GM19351 (cell line): ENCODE measurements at regions not wholly inside any gene's neighbourhood (a gene's known extent, or its start where the extent isn't known, plus 50 kb on each side); places are given as distances from the start of the nearest gene placed in this dataset.
"Not testable (repeated sequence)": the region's sequence is repeated elsewhere in the genome, so short reads cannot be mapped to it uniquely, and the experiment has no call there.

Source experiments
- ATAC-seq: cut with Tn5 transposase; IDR thresholded peaks from one replicate; pipeline ENCODE4 v1.9.1; 2021; ENCODE audit warnings: mild to moderate bottlenecking, moderate library complexity; ENCODE audit not compliant: unreplicated experiment

DNA sequence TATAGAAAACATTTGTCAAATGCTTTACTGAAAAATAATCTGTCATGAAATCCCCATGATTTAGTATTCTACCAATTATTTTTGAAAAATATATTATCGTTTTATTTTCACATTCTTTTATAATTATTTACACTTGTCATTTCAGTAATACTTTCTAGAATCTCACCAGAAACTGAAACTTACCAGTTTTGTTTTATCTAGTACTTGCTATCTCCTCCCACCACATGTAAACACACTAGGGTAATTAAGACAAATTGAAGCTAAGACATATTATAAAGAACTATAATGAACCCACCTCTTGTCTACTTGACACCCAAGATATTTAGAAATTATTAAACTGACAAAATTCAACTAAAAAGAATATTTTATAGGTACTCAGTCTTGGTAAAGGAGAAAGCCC lies 51.5 kb upstream of the GRM3 start:
- peak; percentile 77 for ATAC-seq

DNA sequence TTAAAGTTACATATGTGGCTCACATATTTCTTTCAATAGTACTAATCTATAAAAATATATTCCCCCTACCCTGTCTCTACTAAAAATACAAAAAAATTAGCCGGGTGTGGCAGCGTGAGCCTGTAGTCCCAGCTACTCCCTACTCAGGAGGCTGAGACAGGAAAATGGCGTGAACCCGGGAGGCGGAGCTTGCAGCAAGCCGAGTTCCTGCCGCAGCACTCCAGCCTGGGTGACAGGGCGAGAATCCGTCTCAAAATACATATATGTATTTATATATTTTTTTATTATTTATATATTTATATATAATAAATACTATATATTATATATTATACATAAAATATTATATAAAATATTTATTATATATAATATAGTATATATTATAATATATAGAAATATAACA lies 69.7 kb upstream of the GRM3 start:
- ATAC-seq = no peak

DNA sequence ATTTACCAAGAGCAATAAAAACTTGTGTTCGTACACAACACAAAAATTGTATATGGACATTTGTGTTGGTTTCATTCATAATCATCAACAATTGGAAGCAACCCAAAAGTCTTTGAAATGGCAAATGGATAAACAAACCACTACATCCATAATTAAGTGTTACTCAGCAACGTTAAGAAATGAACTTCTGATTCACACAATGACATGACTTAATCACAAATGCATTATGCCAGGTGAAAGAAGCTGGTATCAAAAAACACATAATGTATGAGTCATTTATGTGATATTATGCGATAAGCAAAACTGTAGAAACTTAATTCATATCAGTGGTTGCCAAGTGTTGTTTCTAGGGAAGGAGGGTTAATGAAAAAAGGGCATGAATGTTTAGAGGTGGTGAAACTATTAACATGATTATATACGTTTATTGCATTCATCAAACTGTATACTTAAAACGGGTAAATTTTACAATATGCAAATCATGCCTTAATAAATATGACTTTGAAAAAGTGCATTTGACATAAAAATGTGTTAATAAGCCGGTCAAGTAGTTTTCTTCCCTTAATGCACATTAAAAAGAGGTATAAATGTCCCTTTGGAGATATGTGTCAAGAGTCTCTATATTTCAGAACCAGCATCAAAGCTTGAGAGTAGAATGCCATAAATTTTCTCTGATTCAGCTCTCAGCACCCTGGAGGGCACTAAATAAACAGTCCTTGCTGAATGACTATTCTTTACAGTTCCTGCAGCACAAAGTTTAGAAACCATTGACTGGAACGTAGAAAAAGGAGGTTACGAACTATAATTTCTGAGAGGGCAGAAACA lies 84.8 kb upstream of the GRM3 start:
- no peak for ATAC-seq

DNA sequence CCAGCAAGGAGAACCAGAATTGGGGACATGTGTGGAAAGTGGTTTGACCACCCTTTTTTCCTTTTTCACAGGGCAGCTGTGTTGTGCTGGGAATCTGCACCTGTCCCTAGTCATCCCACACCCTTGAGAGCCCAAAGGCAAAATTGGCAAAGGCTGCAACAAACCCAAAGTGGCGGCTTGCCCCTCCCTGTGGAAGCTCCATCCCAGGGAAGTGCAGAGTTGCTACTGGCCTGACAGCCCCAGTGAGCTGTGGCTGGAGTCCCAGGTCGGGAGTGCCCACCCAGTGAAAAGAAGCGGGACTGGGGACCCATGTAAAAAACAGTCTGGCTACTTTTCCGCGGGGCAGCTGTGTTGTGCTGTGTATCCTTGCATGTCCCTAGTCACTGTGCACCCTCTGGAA lies 109.1 kb upstream of the GRM3 start:
- no peak for ATAC-seq

DNA sequence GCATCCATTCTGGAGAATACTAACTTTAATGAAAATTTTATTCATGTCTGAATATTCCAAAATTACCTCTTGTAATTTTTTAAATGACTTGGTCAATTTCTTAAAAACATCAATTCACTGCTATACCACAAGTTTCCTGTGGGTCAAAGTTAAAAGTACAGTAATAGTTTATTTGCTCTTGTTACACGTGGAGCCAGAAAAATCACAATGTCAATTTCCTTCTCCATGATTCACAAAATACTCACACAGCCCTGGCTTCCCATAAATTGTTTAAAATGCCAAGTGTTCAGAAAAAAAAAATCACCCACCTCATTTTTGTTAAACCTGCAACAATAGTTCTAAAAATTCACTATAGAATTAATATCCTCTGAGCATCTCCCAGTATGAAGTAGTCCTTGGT lies 139.5 kb upstream of the GRM3 start:
- no peak for ATAC-seq

DNA sequence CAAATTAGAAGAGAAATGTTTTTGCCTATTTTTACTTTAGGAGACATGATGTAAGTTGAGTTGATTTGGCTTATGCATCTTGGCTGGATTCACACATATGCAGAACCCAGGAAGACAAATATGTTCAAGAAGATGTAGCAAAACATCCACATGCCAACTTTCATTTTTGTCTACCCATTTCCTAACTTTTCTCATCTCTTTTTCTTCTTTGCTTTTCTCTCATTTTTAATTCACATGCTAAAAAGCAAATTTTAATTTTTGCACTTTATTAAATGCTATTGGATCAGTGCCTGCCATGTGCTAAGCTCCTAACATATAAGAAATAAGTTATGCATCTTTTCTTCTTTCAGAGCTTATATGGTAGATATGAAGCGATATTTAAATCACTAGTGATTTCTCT lies 143.7 kb upstream of the GRM3 start:
- no peak for ATAC-seq

DNA sequence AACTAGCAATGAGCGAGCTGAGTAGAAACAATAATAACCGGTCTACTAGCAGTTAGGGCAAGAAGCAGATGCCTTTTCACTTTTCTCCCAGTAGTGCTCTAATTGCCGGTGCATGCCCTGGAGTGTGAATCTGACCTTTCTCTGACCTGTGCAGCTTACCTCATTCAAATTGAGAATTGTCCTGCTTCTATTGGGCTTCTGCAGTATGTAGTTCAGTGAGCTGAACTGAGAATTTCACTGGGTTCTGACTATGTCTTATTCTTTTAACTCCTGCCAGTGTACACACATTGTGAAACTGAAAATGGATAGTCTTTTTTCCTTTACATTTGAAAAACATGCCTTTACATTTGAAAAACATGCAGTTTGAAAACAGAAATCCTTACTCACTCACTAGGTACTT lies 157.9 kb upstream of the GRM3 start:
- ATAC-seq = peak; percentile 66

DNA sequence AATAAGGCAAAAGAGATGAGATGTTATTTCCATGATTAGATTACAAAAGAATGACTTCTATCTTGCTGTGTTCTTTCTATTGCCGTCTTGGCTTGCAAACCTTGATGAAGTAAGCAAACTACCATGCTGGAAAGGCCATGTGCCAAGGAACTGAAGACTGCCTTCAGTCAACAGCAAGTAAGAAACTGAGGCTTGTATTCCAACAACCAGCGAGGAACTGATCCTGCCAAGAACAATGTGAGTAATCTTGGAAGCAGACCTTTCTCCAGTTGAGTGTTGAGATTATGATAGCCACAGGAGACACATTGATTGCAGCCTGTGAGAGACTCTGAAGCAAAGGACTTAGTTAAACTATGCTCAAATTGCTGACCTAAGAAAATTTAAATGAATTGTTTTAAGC lies 164.6 kb upstream of the GRM3 start:
- no peak for ATAC-seq

DNA sequence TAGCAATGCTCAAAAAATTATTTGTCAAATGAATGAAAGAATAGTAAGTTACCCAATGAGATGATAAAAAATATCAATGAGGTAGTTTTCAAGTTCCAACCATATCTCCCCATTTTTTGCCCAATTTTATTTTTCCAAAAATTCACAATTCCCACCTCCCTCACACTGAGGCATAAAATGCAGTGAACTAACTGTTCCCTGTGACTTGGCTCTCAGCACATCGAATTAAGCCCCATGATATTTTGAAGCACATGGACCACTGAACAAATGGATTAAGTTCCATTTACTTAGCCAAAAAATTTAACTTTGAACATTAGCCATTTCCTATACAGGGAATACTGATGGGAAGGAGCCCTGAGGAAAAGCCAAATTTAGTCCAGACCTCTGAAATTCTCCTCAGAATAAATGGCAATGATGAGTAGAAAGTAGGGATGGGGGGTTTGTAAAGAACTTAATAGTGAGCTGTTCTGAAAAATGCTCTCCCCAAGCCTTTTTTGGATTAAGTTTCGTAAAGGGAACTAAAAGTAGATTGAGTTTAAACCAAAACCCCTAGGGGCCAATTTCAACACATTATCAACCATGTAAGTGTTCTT lies 166.3 kb upstream of the GRM3 start:
- ATAC-seq = no peak

DNA sequence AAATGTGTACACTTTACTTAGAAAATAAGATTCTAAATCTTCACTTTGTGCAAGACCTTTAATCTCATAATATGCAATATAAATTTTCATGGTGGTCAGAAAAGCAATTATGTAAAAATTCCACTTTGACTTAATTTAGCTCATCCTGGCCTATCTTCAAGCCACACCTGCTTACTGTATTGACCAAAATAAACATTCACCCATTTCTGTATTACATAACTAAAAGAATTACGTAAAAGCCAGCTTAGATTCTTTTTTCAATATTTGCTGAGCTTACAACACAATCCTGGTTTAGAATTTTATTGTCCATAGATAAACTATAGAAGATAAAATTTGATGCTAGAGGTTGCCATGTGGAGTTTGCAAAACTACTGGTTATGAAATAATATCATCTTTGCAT lies 172.9 kb upstream of the GRM3 start:
- no peak for ATAC-seq

DNA sequence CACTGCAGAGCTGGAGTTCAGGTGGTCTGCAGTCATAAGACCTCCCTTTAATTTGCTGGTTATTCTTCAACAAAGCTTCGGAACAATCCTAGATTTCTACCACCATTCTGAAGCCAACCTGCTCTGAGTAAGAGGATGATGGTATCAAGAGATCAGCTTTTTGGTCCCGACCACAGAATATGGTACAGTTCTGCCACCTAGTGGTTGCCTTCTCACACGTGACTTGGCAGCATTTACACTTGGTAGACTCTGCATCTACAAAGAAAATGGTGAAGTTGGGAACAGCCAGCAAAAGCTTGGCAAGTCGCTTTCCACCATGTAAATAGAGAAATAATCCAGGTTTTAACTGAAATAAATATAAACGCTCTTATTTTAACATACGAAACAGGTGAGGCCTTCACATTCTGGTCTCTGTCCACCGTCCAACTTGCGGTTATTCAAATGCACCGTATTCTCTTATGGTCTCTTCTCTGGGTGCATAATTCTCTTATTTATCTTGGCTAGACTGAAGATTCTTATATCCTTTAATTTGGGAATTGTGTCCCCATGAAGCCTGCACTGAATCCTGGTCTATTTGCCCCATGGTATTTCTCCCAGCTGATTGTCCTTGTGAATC lies 173.9 kb upstream of the GRM3 start:
- peak; percentile 99 for ATAC-seq

DNA sequence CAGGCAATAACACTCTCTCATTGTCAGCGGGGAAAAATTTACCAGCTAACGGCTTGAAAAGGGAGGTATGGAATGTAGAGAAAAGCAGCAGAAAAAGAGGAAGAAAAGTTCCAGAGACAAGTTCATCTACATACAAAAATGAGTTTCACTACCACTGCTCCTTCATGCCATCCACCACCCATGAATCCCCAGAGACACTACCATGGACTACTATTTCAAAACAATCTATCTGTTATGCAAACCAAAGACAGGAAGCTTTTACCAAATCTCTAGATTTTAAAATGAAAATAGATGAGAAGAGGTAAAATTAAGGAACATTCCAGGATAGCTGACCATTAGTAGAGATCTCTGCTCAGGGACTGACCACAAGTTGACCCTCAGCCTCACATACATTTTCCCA lies 189.0 kb upstream of the GRM3 start:
- ATAC-seq = no peak

DNA sequence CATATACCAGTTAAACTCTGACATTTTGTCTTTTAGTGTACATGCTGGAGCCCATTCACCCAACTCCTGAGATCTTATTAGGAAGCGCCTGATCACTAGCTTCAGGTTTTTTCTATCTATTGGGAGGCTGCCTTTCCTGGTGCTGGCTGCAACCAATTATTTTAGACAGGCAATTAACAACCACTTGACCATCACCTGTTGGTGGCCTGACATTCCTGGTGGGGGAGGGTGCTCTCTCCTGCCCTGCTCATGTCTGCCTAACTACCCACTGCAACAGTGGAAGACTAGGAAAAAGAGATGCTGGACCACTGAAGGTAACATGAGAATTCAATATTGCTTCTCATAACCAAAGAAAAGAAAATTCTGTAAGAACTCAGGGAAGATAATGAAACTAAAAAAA lies 190.3 kb upstream of the GRM3 start:
- ATAC-seq = no peak

DNA sequence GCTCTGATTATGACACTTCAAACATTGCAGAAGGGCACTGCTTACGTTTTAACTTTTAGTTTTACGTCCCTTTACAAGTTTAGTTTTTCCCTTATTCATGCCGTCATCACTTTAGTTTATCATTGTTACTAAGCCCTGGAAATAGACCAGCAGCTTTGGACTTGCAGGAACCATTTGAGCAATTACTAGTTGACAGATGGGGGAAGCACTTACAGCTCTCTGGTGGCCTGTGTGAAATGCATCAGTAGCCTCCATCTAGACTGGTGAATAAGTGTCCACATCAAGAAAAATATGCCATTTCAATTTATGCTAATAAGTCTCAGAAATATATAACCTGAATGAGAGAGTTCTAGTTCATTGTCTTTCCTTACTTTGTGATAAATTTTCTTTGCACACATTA lies 194.9 kb upstream of the GRM3 start:
- ATAC-seq = no peak

DNA sequence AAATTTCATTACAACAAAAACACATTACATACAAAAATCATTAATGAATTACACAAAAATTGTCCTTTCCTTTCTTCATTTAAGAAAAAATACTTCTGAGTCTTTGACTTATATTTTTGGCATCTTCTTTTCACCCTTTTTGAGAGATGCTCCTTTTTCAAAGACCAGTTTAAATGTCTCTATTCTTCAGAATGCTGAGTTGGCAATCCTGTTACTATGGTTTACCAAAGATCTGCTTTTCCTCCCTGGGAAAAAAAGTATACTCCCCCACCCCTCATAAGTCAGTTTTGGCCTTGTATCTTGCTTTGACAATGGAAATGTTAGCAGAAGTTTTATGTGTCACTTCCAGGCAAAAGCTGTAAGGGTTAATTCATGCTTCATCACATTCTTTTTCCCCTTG lies 198.4 kb upstream of the GRM3 start:
- no peak for ATAC-seq

DNA sequence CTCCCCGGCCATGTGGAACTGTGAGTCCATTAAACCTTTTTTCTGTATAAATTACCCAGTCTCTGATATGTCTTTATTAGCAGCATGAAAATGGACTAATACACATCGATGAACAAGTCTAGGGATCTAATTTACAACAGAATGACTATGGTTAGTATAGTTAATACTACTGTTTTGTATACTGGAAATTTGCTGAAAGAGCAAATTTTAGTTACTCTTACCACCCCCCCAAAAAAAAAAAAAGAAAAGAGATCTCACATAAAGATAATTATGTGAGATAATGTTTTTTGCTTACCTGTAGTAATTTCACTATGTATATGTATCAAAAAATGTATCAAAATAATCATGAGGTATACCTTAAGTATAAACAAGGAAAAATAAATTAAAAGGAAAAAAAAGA lies 199.5 kb upstream of the GRM3 start:
- ATAC-seq = no peak

DNA sequence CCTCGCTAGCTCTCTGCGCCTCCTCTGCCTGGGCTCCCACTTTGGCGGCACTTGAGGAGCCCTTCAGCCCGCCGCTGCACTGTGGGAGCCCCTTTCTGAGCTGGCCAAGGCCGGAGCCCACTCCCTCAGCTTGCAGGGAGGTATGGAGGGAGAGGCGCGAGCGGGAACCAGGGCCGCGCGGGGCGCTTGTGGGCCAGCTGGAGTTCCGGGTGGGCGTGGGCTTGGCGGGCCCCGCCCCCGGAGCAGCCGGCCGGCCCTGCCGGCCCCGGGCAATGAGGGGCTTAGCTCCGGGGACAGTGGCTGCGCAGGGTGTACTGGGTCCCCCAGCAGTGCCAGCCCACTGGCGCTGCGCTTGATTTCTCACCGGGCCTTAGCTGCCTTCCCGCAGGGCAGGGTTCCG lies 203.3 kb upstream of the GRM3 start:
- not testable (repeated sequence) for ATAC-seq

DNA sequence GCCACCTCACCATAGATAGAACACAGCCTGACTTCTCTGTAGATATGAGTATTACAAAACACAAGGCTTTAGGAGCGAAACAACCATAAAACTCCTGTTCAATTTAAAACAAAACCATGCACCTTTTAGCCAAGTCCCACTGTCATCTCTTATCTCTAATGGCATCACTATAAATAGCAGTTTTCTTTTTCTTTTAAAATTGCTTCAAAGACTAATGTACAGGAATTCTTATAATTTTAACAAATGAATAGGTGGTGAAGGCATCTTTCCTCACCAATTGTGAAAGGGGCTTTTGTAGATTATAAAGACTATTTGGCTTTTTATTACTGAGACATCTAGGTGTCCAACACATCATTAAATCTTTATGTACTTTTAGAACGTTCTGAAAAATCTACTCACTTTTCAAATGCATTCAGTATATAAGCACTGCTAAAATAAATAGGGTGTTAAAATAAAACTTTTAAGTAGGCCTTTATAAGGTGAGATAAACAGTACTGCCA lies 205.7 kb upstream of the GRM3 start:
- ATAC-seq = no peak

DNA sequence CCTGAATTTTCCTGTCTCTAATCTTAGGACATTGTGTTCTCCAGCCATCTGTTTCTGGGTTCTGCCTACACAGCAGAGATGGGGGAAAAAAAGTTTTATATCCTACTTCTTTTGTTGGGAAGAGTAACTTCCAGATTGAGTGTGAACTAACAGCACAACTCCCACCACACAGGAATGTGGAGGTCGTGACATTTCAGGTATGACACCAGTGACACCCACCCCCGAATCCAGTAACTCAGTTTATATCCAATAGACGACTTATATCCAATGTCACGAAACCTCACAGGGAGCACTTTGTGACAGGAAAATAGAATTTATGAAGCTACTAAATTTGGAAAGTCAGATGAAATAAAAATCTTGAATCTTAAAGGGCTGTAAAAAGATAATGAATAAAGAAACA lies 211.9 kb upstream of the GRM3 start:
- no peak for ATAC-seq

DNA sequence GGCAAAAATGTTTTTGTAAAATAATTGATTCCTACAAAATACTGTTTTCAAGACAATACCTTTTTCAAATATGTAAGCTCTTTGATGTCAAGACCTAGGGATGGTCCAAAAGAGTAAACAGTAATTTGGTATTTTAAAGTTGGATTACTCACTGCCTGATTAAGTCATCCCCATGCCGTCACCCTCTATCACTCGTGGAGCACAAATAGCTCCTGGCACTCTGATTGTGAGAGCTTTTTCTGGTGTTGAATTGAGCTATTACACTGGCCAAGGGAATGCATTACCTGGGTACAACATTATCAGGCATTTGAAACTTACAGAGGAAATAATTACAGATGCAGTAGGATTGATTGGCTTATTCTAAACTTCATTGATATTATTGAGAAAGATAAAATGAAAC lies 231.9 kb upstream of the GRM3 start:
- ATAC-seq = no peak

DNA sequence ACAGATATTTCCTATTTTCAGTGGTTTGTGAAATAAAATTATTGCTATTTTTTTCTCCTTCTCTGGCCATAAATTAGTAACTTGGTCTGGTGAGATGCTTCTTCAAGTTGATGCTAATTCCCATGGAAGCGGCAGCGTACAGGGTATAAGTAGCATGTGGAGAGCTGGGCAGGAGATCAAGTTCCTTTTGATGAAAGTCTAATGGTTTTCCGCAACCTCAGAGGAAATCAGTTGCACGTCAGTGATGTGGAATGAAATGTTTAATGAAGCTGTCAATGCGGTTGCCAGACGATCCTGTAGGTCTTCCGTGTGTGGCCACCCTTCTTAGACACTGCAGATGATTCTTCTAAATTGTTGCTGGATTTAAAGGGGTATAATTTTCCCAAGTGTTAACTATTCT lies 236.4 kb upstream of the GRM3 start:
- ATAC-seq = no peak

DNA sequence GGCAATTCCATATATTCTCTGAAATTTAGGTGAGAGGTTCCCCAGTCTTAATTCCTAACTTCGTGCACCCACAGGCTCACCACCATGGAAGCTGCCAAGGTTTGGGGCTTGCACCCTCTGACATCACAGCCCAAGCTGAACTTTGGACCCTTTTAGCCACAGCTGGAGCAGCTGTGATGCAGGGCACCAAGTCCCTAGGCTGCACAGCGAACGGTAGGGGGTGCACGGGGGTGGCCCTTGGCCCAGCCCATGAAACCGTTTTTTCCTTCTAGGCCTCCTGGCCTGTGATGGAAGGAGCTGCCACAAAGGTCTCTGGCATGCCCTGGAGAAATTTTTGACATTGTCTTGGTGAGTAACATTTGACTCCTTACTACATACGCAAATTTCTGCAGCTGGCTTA lies 251.9 kb upstream of the GRM3 start:
- no peak for ATAC-seq
